ENCODE measurements at regions not wholly inside any gene's neighbourhood (a gene's known extent, or its start where the extent isn't known, plus 50 kb on each side); places are given as distances from the start of the nearest gene placed in this dataset.

DNA sequence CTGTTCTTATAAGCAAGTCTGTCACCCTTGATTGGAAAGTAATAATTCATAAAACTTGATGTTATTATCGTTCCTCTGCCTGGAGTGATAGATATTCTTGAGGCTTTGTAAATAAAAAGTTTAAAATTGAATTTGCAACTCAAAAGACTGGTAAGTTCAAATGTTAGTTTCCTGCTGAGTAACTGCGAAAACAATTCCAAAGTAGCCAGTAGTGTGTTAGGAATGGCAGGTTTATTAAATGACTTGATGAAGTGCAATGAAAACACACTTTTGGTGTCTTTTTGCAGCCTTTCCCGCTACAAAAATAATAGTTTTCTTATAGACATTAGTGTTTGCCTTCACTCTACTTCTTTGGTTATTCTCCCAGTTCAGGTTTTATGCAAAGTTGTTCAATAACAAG, 299.3 kb downstream of the DLEU7 start:
- TF ChIP-seq, protein P1, sequence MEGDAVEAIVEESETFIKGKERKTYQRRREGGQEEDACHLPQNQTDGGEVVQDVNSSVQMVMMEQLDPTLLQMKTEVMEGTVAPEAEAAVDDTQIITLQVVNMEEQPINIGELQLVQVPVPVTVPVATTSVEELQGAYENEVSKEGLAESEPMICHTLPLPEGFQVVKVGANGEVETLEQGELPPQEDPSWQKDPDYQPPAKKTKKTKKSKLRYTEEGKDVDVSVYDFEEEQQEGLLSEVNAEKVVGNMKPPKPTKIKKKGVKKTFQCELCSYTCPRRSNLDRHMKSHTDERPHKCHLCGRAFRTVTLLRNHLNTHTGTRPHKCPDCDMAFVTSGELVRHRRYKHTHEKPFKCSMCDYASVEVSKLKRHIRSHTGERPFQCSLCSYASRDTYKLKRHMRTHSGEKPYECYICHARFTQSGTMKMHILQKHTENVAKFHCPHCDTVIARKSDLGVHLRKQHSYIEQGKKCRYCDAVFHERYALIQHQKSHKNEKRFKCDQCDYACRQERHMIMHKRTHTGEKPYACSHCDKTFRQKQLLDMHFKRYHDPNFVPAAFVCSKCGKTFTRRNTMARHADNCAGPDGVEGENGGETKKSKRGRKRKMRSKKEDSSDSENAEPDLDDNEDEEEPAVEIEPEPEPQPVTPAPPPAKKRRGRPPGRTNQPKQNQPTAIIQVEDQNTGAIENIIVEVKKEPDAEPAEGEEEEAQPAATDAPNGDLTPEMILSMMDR (IDR thresholded peaks at IDR 0.05) = no peak
- no peak for TF ChIP-seq ZFX (IDR thresholded peaks at IDR 0.05; ENCODE audit: borderline replicate concordance)
